Vagina (tissue), 2 donors: ENCODE measurements at regions not wholly inside any gene's neighbourhood (a gene's known extent, or its start where the extent isn't known, plus 50 kb on each side); places are given as distances from the start of the nearest gene placed in this dataset.

Experiments used
- POLR2A ChIP-seq, 2 donors: fragments of 450-650 bp; IDR thresholded peaks; one replicate each; pipeline ENCODE4 v1.6.1; 2017; ENCODE audit warnings: antibody characterized with exemption in 2 of 2, mild to moderate bottlenecking in 2 of 2, moderate library complexity in 2 of 2
- POLR2AphosphoS5 ChIP-seq, 2 donors: sonication (generic); formaldehyde crosslinking; IDR thresholded peaks; one replicate each; pipeline ENCODE4 v1.9.0; 2017; ENCODE audit warnings: antibody characterized with exemption in 2 of 2, mild to moderate bottlenecking in 2 of 2, low read depth in 1 of 2; ENCODE audit not compliant: insufficient read depth in 1 of 2
- TF ChIP-seq, protein P1 (sequence below), 3 experiments: fragments of 450-650 bp in 2 of 3; fragments of 200-600 bp in 1 of 3; sonication (generic) in 1 of 3; IDR thresholded peaks; one replicate each; pipeline ENCODE4 v1.5.1; 2017 to 2019; ENCODE audit warnings: antibody characterized with exemption in 3 of 3, mild to moderate bottlenecking in 2 of 3, moderate library complexity in 2 of 3

DNA sequence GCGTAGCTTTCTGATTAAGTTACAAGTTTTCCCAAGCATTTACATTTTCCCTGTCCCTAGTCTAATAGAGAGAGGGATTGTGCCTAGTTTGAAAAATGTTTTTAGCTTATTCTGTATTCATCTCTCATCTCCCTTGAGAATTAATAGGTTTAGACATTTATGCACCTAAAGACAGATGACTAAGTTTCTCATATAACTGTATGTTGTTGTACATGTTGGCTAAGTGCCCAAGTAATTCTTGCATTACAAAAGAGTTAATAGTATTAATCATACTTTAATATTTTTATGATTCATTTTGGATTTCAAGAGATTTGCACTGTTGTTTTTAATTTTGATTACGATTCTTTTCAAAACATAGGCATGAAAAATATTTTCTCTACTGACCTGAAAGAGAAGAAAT, 109.0 kb upstream of the TBL1XR1 start:
- TF ChIP-seq, protein P1, sequence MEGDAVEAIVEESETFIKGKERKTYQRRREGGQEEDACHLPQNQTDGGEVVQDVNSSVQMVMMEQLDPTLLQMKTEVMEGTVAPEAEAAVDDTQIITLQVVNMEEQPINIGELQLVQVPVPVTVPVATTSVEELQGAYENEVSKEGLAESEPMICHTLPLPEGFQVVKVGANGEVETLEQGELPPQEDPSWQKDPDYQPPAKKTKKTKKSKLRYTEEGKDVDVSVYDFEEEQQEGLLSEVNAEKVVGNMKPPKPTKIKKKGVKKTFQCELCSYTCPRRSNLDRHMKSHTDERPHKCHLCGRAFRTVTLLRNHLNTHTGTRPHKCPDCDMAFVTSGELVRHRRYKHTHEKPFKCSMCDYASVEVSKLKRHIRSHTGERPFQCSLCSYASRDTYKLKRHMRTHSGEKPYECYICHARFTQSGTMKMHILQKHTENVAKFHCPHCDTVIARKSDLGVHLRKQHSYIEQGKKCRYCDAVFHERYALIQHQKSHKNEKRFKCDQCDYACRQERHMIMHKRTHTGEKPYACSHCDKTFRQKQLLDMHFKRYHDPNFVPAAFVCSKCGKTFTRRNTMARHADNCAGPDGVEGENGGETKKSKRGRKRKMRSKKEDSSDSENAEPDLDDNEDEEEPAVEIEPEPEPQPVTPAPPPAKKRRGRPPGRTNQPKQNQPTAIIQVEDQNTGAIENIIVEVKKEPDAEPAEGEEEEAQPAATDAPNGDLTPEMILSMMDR (IDR thresholded peaks at IDR 0.05): no peak
- TF ChIP-seq POLR2AphosphoS5 (IDR thresholded peaks at IDR 0.05; ENCODE audit: insufficient read depth in 1 of 2, low read depth in 1 of 2) (no peak), POLR2A (IDR thresholded peaks at IDR 0.05) (no peak)
